SK-N-SH treated with all-trans-retinoic acid at 6 μM for 48 hours (cell line): ENCODE measurements at regions not wholly inside any gene's neighbourhood (a gene's known extent, or its start where the extent isn't known, plus 50 kb on each side); places are given as distances from the start of the nearest gene placed in this dataset.

Experiments
- ARNTL ChIP-seq: fragments of 450-650 bp; formaldehyde crosslinking; IDR thresholded peaks from 2 replicates; pipeline ENCODE4 v1.5.0; 2020; ENCODE audit warnings: low read depth, mild to moderate bottlenecking, moderate library complexity, borderline replicate concordance
- BACH2 ChIP-seq: fragments of 250-450 bp; sonication (Bioruptor Pico); IDR thresholded peaks from 2 replicates; pipeline ENCODE4 v1.9.0; 2021; ENCODE audit warnings: mild to moderate bottlenecking, borderline replicate concordance
- ESRRG ChIP-seq: fragments of 250-450 bp; sonication (Bioruptor Pico); IDR thresholded peaks from 2 replicates; pipeline ENCODE4 v1.6.1; 2021; ENCODE audit warnings: mild to moderate bottlenecking
- TOX ChIP-seq: fragments of 250-450 bp; sonication (Bioruptor Pico); IDR thresholded peaks from 2 replicates; pipeline ENCODE4 v1.8.0; 2021; ENCODE audit warnings: mild to moderate bottlenecking, moderate library complexity, borderline replicate concordance
- TF ChIP-seq, protein P1 (sequence below): fragments of 250-450 bp; sonication (Bioruptor Pico); IDR thresholded peaks from 2 replicates; pipeline ENCODE4 v1.8.0; 2020; ENCODE audit warnings: mild to moderate bottlenecking, moderate library complexity, borderline replicate concordance

DNA sequence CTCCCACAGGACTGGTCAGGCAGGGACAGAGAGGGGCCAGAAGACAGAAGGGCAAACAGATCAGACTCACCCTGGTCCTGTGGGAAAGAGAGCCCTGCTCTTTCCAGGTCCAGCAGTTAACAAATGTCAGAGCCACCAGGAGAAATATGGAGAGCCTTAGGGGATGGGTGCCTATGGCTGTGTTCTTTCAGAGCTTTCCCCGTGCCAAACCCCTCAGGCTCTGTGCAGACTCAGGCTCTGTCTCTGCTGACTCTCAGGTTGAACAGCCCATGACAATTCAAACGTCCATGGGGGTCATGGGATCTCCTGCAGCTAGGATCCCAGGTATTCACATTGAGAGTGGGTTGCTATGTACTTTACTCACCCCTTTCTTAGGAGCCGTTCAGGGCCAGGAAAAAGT, 120.8 kb upstream of the ERBB4 start:
- TF ChIP-seq ESRRG (CRISPR knock-in tag) (no peak), BACH2 (CRISPR knock-in tag) (no peak), TOX (CRISPR knock-in tag) (no peak), ARNTL (CRISPR knock-in tag) (no peak)
- TF ChIP-seq, protein P1, sequence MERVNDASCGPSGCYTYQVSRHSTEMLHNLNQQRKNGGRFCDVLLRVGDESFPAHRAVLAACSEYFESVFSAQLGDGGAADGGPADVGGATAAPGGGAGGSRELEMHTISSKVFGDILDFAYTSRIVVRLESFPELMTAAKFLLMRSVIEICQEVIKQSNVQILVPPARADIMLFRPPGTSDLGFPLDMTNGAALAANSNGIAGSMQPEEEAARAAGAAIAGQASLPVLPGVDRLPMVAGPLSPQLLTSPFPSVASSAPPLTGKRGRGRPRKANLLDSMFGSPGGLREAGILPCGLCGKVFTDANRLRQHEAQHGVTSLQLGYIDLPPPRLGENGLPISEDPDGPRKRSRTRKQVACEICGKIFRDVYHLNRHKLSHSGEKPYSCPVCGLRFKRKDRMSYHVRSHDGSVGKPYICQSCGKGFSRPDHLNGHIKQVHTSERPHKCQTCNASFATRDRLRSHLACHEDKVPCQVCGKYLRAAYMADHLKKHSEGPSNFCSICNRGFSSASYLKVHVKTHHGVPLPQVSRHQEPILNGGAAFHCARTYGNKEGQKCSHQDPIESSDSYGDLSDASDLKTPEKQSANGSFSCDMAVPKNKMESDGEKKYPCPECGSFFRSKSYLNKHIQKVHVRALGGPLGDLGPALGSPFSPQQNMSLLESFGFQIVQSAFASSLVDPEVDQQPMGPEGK (CRISPR knock-in tag): no peak
